ENCODE measurements at regions not wholly inside any gene's neighbourhood (a gene's known extent, or its start where the extent isn't known, plus 50 kb on each side); places are given as distances from the start of the nearest gene placed in this dataset.

GRCh38 chr10:55065185-55065584, 264.2 kb upstream of the PCDH15 start:
- POLR2A ChIA-PET, result interaction anchor here (0.6 kb wide), 1 partner anchor 215 kb away, joined by 4 read pairs; no protein-coding TSS in a partner anchor

More at GRCh38 chr10:55065185-55065584, 264.2 kb upstream of the PCDH15 start:
- DNase-seq (ENCODE audit: low read depth, low spot score) (no peak), ATAC-seq (no peak), FAIRE-seq (no peak)
- Histone ChIP-seq H4K20me1 (ENCODE audit: control insufficient read depth, insufficient read depth) (no peaks in the 10 kb centered on the region), H3K36me3 (ENCODE audit: control insufficient read depth in 2 of 2, insufficient read depth in 2 of 2, low read length in 1 of 2) (no peaks in the 10 kb centered on the region), H3K4me2 (ENCODE audit: control insufficient read depth, insufficient read depth) (no peak overlapping the region), H2AFZ (ENCODE audit: control insufficient read depth, low read depth, low read length) (no peak overlapping the region), H3K27ac (ENCODE audit: control insufficient read depth, insufficient read depth) (no peak overlapping the region), H3K79me2 (ENCODE audit: control insufficient read depth, insufficient read depth, low read length) (no peaks in the 10 kb centered on the region), H3K4me3 (no peak overlapping the region), H3K4me1 (ENCODE audit: control insufficient read depth, insufficient read depth, low read length) (no peaks in the 10 kb centered on the region), H3K9me3 (replicated peaks; ENCODE audit: control insufficient read depth, insufficient read depth, low read length) (no peaks in the 10 kb centered on the region), H3K27me3 (replicated peaks in 1 of 2; ENCODE audit: control insufficient read depth in 2 of 2, insufficient read depth in 2 of 2, low read length in 1 of 2) (no peaks in the 10 kb centered on the region), H3K9ac (ENCODE audit: control insufficient read depth, insufficient read depth, low read length) (no peak overlapping the region)
- SMC1A ChIA-PET (ENCODE audit: uncharacterized antibody, unreplicated experiment), result no interaction called here
- BruUV-seq (replicated peaks), result no TSS peak
- CTCF ChIA-PET, result interaction anchor here (1.1 kb wide), 1 partner anchor 16 kb away, joined by 3 read pairs; no protein-coding TSS in a partner anchor
- intact Hi-C loops (cut with micrococcal nuclease; ENCODE audit: unreplicated experiment), result no loop called here
- RAD21 ChIA-PET (ENCODE audit: unreplicated experiment), result no interaction called here
- WGBS (ENCODE audit: insufficient coverage, insufficient replicate concordance, low lambda C conversion rate, missing lambda C conversion rate), result 0% methylated on average over 1 of the region's 1 CpG
- TF ChIP-seq NFXL1 (IDR thresholded peaks at IDR 0.05; ENCODE audit: borderline replicate concordance) (no peak), MEF2B (IDR thresholded peaks at IDR 0.05; ENCODE audit: partially characterized antibody, poor library complexity, severe bottlenecking) (no peak), ATF2 (IDR thresholded peaks at IDR 0.05; ENCODE audit: low read length) (no peak), MTA3 (IDR thresholded peaks at IDR 0.05; ENCODE audit: borderline replicate concordance, low read length) (no peak), LARP7 (IDR thresholded peaks at IDR 0.05) (no peak), NR2C2 (IDR thresholded peaks at IDR 0.05; ENCODE audit: borderline replicate concordance, control insufficient read depth, insufficient read length, low read depth) (no peak), NKRF (conservative IDR thresholded peaks at IDR 0.05) (no peak), JUNB (IDR thresholded peaks at IDR 0.05) (no peak), RB1 (IDR thresholded peaks at IDR 0.05; ENCODE audit: borderline replicate concordance) (no peak), TBL1XR1 (IDR thresholded peaks at IDR 0.05; ENCODE audit: low read depth, low read length) (no peak), ETV6 (conservative IDR thresholded peaks at IDR 0.05 in 1 of 2, IDR thresholded peaks at IDR 0.05 in 1 of 2; ENCODE audit: borderline replicate concordance in 1 of 2, low read depth in 1 of 2) (no peak), TAF1 (IDR thresholded peaks at IDR 0.05; ENCODE audit: borderline replicate concordance, low read depth, low read length) (no peak), RAD21 (IDR thresholded peaks at IDR 0.05; ENCODE audit: insufficient read depth, low read depth, low read length) (no peak), RELB (IDR thresholded peaks at IDR 0.05; ENCODE audit: low read depth) (no peak), POLR2A (IDR thresholded peaks at IDR 0.05; ENCODE audit: low read depth, low read length) (no peak), MYC (IDR thresholded peaks at IDR 0.05; ENCODE audit: insufficient read depth, insufficient read length, insufficient replicate concordance, low read length, severe bottlenecking) (no peak), IKZF2 (IDR thresholded peaks at IDR 0.05) (no peak), SUZ12 (IDR thresholded peaks at IDR 0.05; ENCODE audit: unreplicated experiment) (no peak), RBBP5 (conservative IDR thresholded peaks at IDR 0.05) (no peak)
- in situ Hi-C loops (cut with MboI), result no loop called here
